ENCODE measurements at regions not wholly inside any gene's neighbourhood (a gene's known extent, or its start where the extent isn't known, plus 50 kb on each side); places are given as distances from the start of the nearest gene placed in this dataset.

DNA sequence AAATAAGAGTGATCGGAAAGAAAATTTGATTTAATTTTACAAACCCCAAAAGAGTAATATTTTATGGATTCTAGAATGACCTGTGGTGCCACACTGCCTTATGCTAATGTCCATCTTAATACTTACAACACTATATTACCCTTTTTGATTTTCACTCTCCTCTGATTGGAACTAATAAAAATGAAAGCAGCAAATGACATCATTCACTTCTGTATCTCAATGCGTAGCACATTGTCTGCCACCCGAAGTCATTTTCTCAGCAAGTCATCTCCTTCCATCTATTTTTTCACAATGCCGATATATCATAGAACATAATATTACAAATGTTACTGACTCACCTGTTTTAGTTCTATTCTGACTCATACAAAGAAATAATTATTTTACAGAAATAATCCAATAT, 127.5 kb upstream of the PCLO start:
- TF ChIP-seq, protein P1, sequence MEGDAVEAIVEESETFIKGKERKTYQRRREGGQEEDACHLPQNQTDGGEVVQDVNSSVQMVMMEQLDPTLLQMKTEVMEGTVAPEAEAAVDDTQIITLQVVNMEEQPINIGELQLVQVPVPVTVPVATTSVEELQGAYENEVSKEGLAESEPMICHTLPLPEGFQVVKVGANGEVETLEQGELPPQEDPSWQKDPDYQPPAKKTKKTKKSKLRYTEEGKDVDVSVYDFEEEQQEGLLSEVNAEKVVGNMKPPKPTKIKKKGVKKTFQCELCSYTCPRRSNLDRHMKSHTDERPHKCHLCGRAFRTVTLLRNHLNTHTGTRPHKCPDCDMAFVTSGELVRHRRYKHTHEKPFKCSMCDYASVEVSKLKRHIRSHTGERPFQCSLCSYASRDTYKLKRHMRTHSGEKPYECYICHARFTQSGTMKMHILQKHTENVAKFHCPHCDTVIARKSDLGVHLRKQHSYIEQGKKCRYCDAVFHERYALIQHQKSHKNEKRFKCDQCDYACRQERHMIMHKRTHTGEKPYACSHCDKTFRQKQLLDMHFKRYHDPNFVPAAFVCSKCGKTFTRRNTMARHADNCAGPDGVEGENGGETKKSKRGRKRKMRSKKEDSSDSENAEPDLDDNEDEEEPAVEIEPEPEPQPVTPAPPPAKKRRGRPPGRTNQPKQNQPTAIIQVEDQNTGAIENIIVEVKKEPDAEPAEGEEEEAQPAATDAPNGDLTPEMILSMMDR (IDR thresholded peaks at IDR 0.05; ENCODE audit: low read depth, low read length, poor library complexity, severe bottlenecking), result no peak
- TF ChIP-seq EZH2phosphoT487 (IDR thresholded peaks at IDR 0.05; ENCODE audit: borderline replicate concordance, low read length), result no peak

Data from DOHH2 (cell line).